Thyroid gland (tissue), 4 donors: ENCODE measurements at regions not wholly inside any gene's neighbourhood (a gene's known extent, or its start where the extent isn't known, plus 50 kb on each side); places are given as distances from the start of the nearest gene placed in this dataset.

Experiments
- DNase-seq, 2 donors: peaks; one replicate each; pipeline ENCODE4 v3.0.0-alpha.2; 2019
- H3K27ac ChIP-seq, 3 donors: fragments of 200-600 bp; sonication (generic); 1 replicate in 2 of 3; 2 replicates in 1 of 3; pipeline ENCODE4 v1.5.1; 2016 to 2019; ENCODE audit warnings: mild to moderate bottlenecking in 1 of 3, moderate library complexity in 1 of 3
- H3K27me3 ChIP-seq: fragments of 200-600 bp; sonication (generic); one replicate; pipeline ENCODE4 v1.5.1; 2019
- H3K36me3 ChIP-seq, 2 donors: fragments of 200-600 bp; sonication (generic); one replicate each; pipeline ENCODE4 v1.5.1; 2016 to 2019
- H3K4me1 ChIP-seq, 2 donors: fragments of 200-600 bp; sonication (generic); one replicate each; pipeline ENCODE4 v1.5.1; 2017 to 2019
- H3K4me3 ChIP-seq, 3 donors: fragments of 200-600 bp; sonication (generic); replicated peaks in 1 of 3; 1 replicate in 2 of 3; 2 replicates in 1 of 3; pipeline ENCODE4 v1.5.1; 2016; ENCODE audit warnings: mild to moderate bottlenecking in 1 of 3
- H3K9me3 ChIP-seq: fragments of 200-600 bp; sonication (generic); one replicate; pipeline ENCODE4 v1.5.1; 2017
- CTCF ChIP-seq, 6 experiments: fragments of 200-600 bp in 3 of 6; fragments of 450-650 bp in 3 of 6; sonication (generic) in 3 of 6; IDR thresholded peaks; one replicate each; pipeline ENCODE4 v1.5.1; 2016 to 2019; ENCODE audit warnings: antibody characterized with exemption in 6 of 6, mild to moderate bottlenecking in 2 of 6, inconsistent platforms in 1 of 6, moderate library complexity in 1 of 6
- POLR2A ChIP-seq, 2 donors: fragments of 450-650 bp; IDR thresholded peaks; one replicate each; pipeline ENCODE4 v1.6.1; 2017; ENCODE audit warnings: antibody characterized with exemption in 2 of 2, mild to moderate bottlenecking in 2 of 2, moderate library complexity in 1 of 2
- WGBS, 2 donors: methylation state at CpG; one replicate each; pipeline ENCODE4 v1.1.5; 2017; 5-methylcytosine and 5-hydroxymethylcytosine counted together
- intact Hi-C: fragments of 100-400 bp; cut with DNase I; formaldehyde crosslinking; loops from one replicate; pipeline ENCODE4 v1.15.1; 2023

GRCh38 chr18:71485611-71486010, 1058.5 kb downstream of the CBLN2 start:
- intact Hi-C loops = no loop called here

GRCh38 chr18:71471963-71472725, 1072.0 kb downstream of the CBLN2 start:
- DNase-seq = no peak
- no peaks in the 10 kb centered on the region for H3K27me3 ChIP-seq
- 72 to 75% methylated on average over 19 of the region's 19 CpGs for WGBS, 2 donors
- H3K9me3 ChIP-seq = no peaks in the 10 kb centered on the region
- no peaks in the 10 kb centered on the region for H3K4me1 ChIP-seq
- H3K36me3 ChIP-seq = no peaks in the 10 kb centered on the region
- intact Hi-C loops = no loop called here
- TF ChIP-seq POLR2A (IDR thresholded peaks at IDR 0.05) (no peak), CTCF (IDR thresholded peaks at IDR 0.05) (no peak)
- H3K4me3 ChIP-seq = no peak overlapping the region
- no peak overlapping the region for H3K27ac ChIP-seq

More at GRCh38 chr18:71485611-71486010, 1058.5 kb downstream of the CBLN2 start:
- DNase-seq = no peak
- no peaks in the 10 kb centered on the region for H3K27me3 ChIP-seq
- TF ChIP-seq CTCF (IDR thresholded peaks at IDR 0.05) = no peak
- no peak for TF ChIP-seq POLR2A (IDR thresholded peaks at IDR 0.05)
- no peak overlapping the region for H3K27ac ChIP-seq
- no peaks in the 10 kb centered on the region for H3K36me3 ChIP-seq
- H3K4me1 ChIP-seq = no peaks in the 10 kb centered on the region
- no peak overlapping the region for H3K4me3 ChIP-seq
- no peaks in the 10 kb centered on the region for H3K9me3 ChIP-seq
- WGBS, 2 donors = 69 to 79% methylated on average over 3 of the region's 3 CpGs

- TF ChIP-seq CTCF (IDR thresholded peaks at IDR 0.05) (no peak), POLR2A (IDR thresholded peaks at IDR 0.05) (no peak)
- Histone ChIP-seq H3K36me3 (no peaks in the 10 kb centered on the region), H3K9me3 (no peaks in the 10 kb centered on the region), H3K4me3 (no peak overlapping the region), H3K27me3 (no peaks in the 10 kb centered on the region), H3K27ac (no peak overlapping the region), H3K4me1 (no peaks in the 10 kb centered on the region)
- DNase-seq = no peak
- 73 to 74% methylated on average over 3 of the region's 3 CpGs for WGBS, 2 donors
- intact Hi-C loops = no loop called here
Measured at GRCh38 chr18:71456206-71456605, 1087.9 kb downstream of the CBLN2 start.

- H3K9me3 ChIP-seq = no peaks in the 10 kb centered on the region
- DNase-seq = no peak
- intact Hi-C loops = no loop called here
- TF ChIP-seq CTCF (IDR thresholded peaks at IDR 0.05) (no peak), POLR2A (IDR thresholded peaks at IDR 0.05) (no peak)
- H3K4me3 ChIP-seq = no peak overlapping the region
- H3K4me1 ChIP-seq = no peaks in the 10 kb centered on the region
- no peaks in the 10 kb centered on the region for H3K27me3 ChIP-seq
- 88 to 92% methylated on average over 3 of the region's 3 CpGs for WGBS, 2 donors
- H3K36me3 ChIP-seq = no peaks in the 10 kb centered on the region
- H3K27ac ChIP-seq = no peak overlapping the region
Measured at GRCh38 chr18:71450257-71450656, 1093.9 kb downstream of the CBLN2 start.

GRCh38 chr18:71443706-71444480, 1100.2 kb downstream of the CBLN2 start:
- no peak overlapping the region for H3K27ac ChIP-seq
- intact Hi-C loops = no loop called here
- no peaks in the 10 kb centered on the region for H3K36me3 ChIP-seq
- no peak overlapping the region for H3K4me3 ChIP-seq
- TF ChIP-seq CTCF (IDR thresholded peaks at IDR 0.05) = no peak
- no peak for TF ChIP-seq POLR2A (IDR thresholded peaks at IDR 0.05)
- H3K9me3 ChIP-seq = no peaks in the 10 kb centered on the region
- DNase-seq = no peak
- 71 to 80% methylated on average over 3 of the region's 3 CpGs for WGBS, 2 donors
- no peaks in the 10 kb centered on the region for H3K27me3 ChIP-seq
- H3K4me1 ChIP-seq = no peaks in the 10 kb centered on the region
